Psoas muscle (tissue), 7 donors: ENCODE measurements at regions not wholly inside any gene's neighbourhood (a gene's known extent, or its start where the extent isn't known, plus 50 kb on each side); places are given as distances from the start of the nearest gene placed in this dataset.
A peak's percentile ranks its signal among the peaks of the same experiment; 100 is the strongest.

ENCODE experiments used
- ATAC-seq, 4 donors: fragments of 200-7000 bp; cut with Tn5 transposase; one replicate each; pipeline ENCODE4 v1.9.1; 2020; ENCODE audit warnings: moderate library complexity in 3 of 4, mild to moderate bottlenecking in 2 of 4
- DNase-seq, 2 donors: peaks; one replicate each; pipeline ENCODE4 v3.0.0-alpha.2; 2020
- H3K27ac ChIP-seq: fragments of 200-600 bp; one replicate; pipeline ENCODE4 v1.8.0; 2022
- H3K27me3 ChIP-seq, 3 donors: fragments of 200-600 bp in 1 of 3; one replicate each; pipeline versions ENCODE4 v1.6.1 to v1.8.0; 2013 to 2022; ENCODE audit warnings: low read length in 2 of 3, mild to moderate bottlenecking in 2 of 3, moderate library complexity in 1 of 3; ENCODE audit not compliant: insufficient read depth in 3 of 3
- H3K36me3 ChIP-seq, 2 donors: fragments of 200-600 bp in 1 of 2; one replicate each; pipeline versions ENCODE4 v1.6.1 to v1.8.0; 2013 to 2022; ENCODE audit warnings: low read depth in 1 of 2, mild to moderate bottlenecking in 1 of 2, moderate library complexity in 1 of 2; ENCODE audit not compliant: insufficient read depth in 1 of 2
- H3K4me1 ChIP-seq: fragments of 200-600 bp; one replicate; pipeline ENCODE4 v1.8.0; 2022
- H3K4me3 ChIP-seq: fragments of 200-600 bp; one replicate; pipeline ENCODE4 v1.8.0; 2022; ENCODE audit warnings: mild to moderate bottlenecking
- H3K9me3 ChIP-seq: fragments of 200-600 bp; one replicate; pipeline ENCODE4 v1.8.0; 2022
- WGBS, 3 donors: extraction: QIAGEN DNeasy Blood & Tissue Kit; methylation state at CpG; one replicate each; pipeline versions ENCODE4 v1.1.6 to v1.1.7; 2013; 5-methylcytosine and 5-hydroxymethylcytosine counted together
- intact Hi-C, 2 donors: fragments of 100-400 bp; cut with DNase I; formaldehyde crosslinking; loops; one replicate each; pipeline versions ENCODE4 v1.11.0 to v1.14.2; 2022
- TF ChIP-seq, protein P1 (sequence below): fragments of 200-600 bp; IDR thresholded peaks from one replicate; pipeline ENCODE4 v1.8.0; 2022; ENCODE audit warnings: antibody characterized with exemption
- donor health status: healthy with polysubstance abuse.
- donor health status: DM: no; HTN: no; CAD: no; lungs with moderate emphysema.
- donor health status: Bipolar disorder and iron deficiency.
- donor health status: healthy.
- donor health status: DM: yes; HTN: yes; CAD: no.
- donor health status: DM: no; HTN: no; CAD: no.
- donor health status: DM: yes; HTN: yes; CAD: no.

- Histone ChIP-seq H3K9me3 (no peaks in the 10 kb centered on the region), H3K4me3 (no peak overlapping the region), H3K4me1 (no peaks in the 10 kb centered on the region), H3K27me3 (no peaks in the 10 kb centered on the region), H3K27ac (no peak overlapping the region), H3K36me3 (no peaks in the 10 kb centered on the region)
- ATAC-seq (no peak), DNase-seq (no peak)
- TF ChIP-seq, protein P1, sequence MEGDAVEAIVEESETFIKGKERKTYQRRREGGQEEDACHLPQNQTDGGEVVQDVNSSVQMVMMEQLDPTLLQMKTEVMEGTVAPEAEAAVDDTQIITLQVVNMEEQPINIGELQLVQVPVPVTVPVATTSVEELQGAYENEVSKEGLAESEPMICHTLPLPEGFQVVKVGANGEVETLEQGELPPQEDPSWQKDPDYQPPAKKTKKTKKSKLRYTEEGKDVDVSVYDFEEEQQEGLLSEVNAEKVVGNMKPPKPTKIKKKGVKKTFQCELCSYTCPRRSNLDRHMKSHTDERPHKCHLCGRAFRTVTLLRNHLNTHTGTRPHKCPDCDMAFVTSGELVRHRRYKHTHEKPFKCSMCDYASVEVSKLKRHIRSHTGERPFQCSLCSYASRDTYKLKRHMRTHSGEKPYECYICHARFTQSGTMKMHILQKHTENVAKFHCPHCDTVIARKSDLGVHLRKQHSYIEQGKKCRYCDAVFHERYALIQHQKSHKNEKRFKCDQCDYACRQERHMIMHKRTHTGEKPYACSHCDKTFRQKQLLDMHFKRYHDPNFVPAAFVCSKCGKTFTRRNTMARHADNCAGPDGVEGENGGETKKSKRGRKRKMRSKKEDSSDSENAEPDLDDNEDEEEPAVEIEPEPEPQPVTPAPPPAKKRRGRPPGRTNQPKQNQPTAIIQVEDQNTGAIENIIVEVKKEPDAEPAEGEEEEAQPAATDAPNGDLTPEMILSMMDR, result no peak
- WGBS, 3 donors, result 90 to 100% (median 98%) methylated on average over 1 of the region's 1 CpG
- intact Hi-C loops, result no loop called here
Measured at GRCh38 chr3:165343185-165343584, 147.0 kb upstream of the SLITRK3 start.

DNA sequence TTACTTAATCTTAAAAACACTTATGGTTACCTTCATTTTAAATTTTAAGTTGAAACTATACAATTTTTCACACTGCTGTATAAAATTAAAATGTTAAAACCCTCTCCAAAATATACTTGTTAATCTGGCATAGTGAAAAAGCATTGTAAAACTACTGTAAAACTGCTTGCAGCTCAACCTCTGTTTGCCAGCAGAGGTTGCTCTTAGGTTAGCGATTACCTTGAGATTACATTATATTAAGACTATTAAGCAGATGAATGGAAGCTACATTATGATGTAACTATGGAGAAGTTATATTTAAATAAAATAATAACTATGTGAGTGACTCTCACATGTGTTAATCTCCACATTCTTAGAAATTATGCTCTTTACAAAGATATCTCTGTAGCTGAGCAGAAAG is 143.6 kb upstream of the SLITRK3 start:
- no peak overlapping the region for H3K4me3 ChIP-seq
- ATAC-seq (no peak), DNase-seq (no peak)
- no peaks in the 10 kb centered on the region for H3K4me1 ChIP-seq
- no peaks in the 10 kb centered on the region for H3K9me3 ChIP-seq
- H3K27me3 ChIP-seq, result no peaks in the 10 kb centered on the region
- no peak overlapping the region for H3K27ac ChIP-seq
- intact Hi-C loops, result no loop called here
- TF ChIP-seq, protein P1, result peak; percentile 7
- 64 to 76% (median 71%) methylated on average over 1 of the region's 1 CpG for WGBS, 3 donors
- H3K36me3 ChIP-seq, result no peaks in the 10 kb centered on the region

DNA sequence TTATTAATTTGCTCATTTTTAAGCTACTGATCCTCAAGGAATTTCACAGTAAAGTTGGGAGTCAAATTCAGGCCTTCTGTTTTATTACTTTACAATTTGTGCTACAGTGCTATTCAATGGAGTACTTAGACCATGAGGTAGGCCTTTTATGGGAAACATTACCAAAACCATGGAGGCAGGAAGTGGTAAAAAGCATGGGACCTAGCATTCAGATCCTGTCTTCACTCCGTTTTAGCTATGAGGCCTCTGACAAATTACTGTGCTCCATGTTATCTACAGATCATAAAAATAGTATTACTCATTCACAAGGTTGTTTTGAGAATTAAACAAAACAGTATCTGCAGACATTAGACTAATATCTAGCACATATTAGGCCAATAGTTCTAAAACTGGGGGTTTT is 140.6 kb upstream of the SLITRK3 start:
- Histone ChIP-seq H3K36me3 (no peaks in the 10 kb centered on the region), H3K4me3 (no peak overlapping the region), H3K4me1 (no peaks in the 10 kb centered on the region), H3K27me3 (no peaks in the 10 kb centered on the region), H3K27ac (no peak overlapping the region), H3K9me3 (no peaks in the 10 kb centered on the region)
- 35 to 44% (median 35%) methylated on average over 1 of the region's 1 CpG for WGBS, 3 donors
- intact Hi-C loops, result no loop called here
- ATAC-seq (no peak), DNase-seq (no peak)
- TF ChIP-seq, protein P1, result no peak
